Dedifferentiated amniotic fluid mesenchymal stem cell (primary cell): ENCODE measurements at regions not wholly inside any gene's neighbourhood (a gene's known extent, or its start where the extent isn't known, plus 50 kb on each side); places are given as distances from the start of the nearest gene placed in this dataset.

ENCODE experiments used
- DNase-seq: peaks from one replicate; pipeline ENCODE4 v3.0.0-alpha.2; 2016; ENCODE audit errors: extremely low spot score

DNA sequence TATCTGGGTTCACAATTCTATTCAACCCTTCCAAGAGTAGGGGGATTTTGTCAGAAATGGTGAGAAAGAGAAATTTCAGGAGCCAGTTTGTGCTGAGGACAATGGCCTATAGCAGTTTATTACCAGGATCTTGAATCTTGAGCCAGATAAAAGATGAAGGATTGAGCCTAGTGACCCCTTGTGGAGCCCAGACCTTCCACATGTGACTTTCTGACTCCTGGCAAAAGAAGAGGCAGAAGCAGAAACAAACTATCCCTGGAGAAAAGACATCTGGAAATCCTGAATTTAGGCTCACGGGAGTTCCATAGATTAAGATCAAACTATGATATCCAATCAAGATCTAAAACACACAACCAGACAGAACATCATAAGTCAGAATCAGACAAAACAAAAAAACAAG is 60.9 kb upstream of the CHRM2 start:
- DNase-seq: no peak

DNA sequence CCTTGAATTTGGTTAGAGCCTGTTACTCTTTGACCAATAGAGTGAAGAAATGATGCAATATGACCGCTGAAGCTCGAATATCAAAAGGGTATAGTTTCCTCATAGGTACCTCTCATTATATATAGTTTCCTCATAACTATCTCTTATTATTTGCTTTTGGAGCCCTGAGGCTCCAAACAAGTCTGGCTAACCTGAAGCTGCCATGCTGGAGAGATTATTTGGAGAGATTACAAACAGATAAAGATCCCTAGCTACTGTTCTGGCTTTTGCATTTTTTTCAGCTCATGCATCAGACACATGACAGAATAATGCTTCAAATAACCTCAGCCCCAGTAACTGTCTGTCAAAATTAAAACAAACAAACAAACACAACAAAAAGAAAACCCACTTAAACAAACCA is 65.4 kb upstream of the CHRM2 start:
- no peak for DNase-seq

DNA sequence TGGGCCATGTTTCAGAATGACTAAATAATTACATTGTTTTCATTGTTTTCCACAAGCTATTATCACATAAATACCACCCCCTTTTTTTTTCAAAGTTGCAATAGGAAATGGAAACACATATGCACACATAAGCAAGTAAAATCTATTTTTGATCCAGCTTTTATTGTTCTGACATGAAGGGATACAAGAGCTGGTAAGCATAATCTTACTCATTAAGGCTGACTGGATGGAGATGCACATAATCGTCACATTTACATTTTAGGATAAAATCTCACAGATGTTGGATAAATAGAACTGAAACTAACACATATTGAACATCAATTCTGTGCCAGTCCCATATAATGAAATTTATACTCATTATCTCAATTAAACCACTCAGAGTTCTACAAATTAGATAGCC is 84.5 kb upstream of the CHRM2 start:
- DNase-seq: no peak

DNA sequence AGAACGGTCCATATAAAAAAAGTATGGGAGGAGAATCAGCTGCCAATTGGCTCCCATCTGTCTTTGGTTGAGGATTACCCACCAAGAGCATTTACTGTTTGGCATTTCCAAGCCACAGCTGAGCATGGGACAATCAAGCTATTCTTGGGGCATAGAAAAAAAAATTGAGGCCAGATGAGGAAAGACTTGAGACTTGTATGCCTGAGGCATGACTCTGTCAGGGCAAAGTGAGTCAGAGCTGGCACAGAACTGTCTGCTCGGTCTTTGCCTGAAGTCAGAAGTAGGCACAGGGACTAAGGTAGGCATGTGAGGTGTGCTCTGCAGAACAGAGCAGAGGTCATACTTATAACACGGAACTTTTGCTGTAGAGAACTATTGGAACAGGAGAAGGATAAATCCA is 126.5 kb upstream of the CHRM2 start:
- peak; percentile 52 for DNase-seq

DNA sequence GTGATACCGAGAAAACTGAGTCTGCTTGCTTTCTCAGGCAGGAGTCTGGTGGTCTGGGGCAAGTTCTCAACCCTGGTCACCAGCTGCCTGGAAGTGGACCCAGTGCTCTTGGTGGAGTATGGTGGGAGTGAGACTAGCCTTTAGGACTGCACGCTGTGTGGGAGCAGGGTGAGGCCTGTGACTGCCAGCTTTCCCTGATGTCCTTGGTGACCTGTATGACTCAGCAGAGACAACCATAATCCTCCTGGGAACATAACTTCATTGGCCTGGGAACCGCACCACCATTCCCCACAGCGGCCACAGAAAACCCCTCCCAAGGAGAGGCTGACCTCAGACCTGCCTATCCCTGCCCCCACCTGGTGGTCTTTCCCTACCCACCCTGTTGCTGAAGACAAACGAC is 139.5 kb upstream of the CHRM2 start:
- DNase-seq: no peak

DNA sequence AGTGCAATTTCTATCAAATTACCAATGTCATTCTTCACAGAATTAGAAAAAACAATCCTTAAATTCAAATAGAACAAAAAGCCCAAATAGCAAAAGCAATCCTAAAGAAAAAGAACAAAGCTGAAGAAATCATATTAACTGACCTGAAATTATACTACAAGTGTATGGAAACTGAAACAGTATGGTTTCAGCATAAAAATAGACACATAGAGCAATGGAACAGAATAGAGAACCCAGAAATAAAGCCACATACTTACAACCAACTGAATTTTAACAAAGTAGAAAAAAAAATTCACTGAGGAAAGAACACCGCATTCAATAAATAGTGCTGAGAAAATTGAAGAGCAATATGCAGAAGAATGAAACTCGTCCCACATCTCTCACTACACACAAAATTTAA is 142.0 kb upstream of the CHRM2 start:
- no peak for DNase-seq

DNA sequence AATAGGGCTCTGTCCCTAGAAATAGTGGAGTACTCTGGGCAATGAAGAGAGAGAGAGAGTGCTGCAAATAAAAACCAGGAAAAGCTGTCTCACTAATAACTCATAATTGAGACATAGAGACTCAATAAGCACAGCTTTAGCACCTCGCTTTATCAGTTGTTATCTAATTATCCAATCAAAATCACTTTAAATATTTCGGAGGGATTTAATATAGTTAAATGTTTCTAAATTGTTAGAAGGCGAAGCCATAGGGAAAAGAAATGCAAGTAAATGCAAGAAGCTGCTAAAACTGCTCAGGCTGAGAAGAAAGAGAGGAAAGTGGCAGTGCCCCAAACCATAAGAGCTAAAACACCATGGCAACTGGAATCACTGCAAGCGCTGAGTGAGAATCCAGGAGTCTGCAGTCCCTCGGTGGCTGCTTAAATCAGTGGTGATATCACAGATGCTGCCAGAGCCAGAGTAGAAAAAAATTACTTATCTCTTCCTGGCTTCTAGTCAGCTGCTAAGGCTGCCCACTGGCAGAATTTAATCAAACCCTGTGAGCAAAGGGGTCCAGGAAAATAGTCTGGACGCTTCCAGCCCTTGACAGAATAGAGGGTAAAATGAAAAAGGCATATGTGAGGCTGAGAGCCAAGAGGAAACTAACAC is 150.4 kb upstream of the CHRM2 start:
- no peak for DNase-seq

DNA sequence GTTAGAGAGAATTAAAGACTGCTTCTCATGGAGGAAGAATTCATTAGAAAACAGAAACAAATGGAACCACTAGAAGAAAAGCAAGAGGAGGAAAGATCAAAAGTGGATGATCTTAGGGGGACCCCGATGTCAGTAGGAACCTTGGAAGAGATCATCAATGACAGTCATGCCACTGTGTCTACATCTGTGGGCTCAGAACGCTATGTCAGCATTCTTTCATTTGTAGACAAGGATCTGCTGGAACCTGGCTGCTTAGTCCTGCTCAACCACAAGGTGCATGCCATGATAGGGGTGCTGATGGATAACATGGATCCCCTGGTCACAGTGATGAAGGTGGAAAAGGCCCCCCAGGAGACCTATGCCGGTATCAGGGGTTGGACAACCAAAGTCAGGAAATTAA is 154.4 kb upstream of the CHRM2 start:
- no peak for DNase-seq

DNA sequence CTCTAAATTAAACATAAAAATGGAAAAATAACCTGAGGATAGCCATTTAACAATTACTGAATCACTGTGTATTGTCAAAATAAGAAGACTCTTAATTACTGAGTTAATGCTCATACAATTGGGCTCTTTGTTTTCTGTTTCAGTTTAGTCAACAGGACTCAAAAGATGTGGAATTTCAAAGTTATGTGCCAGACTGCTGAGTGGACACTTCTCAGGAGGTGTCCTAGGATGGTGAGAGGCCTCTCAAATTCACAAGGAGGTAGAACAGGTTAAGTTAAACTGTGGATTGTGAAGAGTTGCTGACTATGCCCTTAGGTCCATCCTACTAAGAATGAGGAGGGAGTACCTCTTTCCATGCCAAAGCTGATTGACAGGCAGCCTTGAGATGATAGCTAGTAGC is 157.7 kb upstream of the CHRM2 start:
- DNase-seq: no peak

DNA sequence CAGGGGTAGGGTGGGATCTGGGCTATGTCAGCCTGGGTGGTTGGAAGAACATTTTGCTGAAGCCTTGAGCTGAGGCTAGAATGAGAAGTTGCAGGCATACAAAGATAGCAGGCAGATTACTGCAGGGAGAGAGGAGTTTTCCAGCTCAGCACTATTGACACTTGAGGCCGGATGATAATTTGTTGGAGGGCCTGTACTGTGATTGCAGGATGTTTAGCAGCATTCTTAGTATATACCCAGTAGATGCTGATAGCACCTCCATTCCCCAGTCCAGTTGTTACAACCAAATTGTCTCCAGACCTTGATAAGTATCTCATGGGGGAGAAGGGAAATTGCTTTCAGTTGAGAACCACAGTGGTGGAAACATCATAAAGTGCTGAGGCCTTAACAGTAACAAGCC is 158.6 kb upstream of the CHRM2 start:
- no peak for DNase-seq

DNA sequence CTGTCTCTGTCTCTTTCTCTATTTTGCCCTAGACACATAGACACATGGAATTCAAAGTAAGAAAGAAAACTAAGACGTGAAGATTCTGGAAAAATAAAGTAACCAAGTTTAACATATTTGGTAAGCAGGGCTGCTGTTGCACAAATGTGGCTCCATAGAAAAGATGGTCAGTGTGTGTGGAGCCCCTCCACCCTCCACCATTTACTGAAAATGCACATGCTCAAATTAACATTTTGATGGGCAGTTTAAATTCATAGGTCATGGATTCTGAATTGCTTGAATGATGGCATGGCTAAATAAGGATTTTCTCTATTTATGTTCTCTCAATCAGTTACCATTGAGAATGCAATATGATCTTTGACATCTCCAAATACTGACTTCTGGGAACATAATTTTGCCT is 165.5 kb upstream of the CHRM2 start:
- no peak for DNase-seq

DNA sequence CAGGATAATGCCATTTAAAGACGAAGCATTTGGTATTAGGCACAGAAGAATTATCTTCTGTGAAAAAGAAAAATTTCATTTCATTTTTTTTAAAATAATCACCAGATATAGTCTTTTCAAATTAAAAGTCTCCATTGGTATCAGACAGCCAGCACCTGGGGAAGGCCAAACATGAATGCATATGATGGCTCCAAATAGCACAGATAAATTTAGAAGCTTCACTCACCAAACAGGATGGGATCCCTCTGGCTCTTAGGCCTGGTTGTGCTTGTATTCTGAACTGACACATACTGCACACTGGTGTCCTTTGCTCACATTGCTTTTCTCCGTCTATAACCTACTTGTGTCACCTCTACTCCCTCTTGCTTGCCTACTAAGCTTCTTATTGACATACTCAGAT is 169.5 kb upstream of the CHRM2 start:
- no peak for DNase-seq

DNA sequence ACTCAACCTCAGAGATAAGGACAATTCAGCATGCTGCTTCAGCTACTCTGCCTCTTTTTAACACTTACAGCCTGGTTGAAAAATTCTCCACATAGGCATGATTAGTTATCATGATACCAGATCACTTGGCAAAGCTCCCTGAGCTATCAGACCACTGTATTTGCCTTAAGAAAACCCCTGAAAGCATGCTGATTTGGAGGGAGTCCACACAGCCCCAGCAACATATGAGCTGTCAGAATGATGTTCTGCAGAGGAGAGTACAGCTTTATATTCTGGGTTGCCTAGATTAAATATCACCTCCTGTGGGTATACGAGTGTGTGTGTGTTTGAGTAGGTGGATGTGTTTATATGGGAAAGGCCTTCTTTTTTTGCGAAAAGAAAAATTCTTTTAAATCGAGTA is 170.2 kb upstream of the CHRM2 start:
- no peak for DNase-seq

DNA sequence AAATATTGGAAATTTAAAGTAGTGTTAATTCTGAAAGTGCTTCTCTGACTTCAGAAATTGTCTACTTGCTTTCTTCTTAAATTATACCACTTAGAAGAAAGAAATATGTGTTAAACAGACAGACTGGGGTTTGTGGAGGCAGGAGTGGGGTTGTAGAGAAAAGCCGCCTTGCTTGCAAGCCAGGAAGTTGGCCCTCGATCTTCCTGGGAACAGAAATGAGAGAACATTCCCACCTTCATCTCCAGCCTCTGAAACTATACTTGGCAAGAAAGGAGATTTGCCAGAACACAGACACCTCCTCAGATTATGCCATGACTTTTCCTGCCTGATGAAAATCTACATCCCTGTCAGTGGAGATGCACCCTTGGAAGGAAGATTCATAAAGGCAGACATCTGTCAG is 171.2 kb upstream of the CHRM2 start:
- no peak for DNase-seq

DNA sequence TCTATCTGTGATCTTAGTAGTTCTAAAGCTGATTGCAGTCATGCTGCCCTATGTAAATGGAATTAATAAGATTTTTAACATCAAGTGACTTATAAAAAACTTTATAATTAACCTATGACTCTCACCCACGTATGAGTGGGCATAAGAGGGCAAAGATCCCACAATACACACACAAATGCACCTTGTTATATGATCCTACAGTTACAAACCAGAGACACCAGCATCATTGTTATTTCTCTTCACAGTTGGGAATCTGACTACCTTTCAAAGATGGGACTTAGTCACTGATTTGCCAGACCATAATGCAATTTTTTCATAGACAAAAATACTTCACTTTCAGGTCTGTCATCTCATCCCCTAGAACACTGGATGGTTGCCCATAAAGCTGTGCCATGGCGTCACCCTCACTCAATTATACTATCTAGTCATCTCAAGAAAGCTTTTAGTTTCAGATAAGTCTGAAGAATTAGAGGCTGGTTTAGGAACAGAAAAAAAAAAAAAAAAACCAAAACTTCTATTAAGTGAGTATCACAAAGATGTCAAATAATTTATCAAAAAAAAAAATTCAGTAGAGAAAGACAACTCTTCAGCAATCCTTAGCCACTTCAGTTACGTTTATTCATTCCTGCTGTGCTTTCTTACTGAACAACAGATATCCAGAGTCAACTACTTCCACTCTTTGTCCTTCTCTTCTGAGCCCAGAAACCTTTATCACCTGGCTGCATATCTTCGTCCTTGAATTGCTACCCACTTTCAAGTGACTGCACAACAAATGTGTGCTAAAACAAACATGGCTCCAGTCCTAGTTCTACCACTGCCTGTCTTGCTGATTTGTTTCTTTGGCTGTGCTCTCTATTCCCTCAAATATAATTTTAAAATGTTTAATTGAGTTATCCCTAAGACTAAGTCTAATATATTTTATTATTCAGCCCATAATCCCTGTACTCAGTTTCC is 175.0 kb upstream of the CHRM2 start:
- no peak for DNase-seq

DNA sequence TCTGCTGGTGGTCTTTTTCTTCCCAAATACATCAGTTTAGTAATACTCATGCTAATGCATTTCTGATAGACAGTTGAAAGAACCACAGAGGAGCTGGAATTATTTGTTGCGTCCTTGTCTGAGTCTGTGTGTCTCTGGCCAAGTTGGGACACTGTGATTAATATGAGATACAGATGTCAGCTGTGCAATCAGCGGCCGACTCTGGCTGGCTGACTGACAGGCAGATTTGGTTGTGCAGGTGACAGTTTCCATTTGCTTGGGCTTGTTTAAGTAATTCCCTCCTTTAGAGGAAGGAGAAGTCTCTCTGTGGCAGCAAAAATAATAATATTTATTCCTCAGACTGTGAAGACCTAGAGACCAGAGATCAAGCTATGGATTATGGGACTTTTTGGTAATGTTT is 176.2 kb upstream of the CHRM2 start:
- no peak for DNase-seq

DNA sequence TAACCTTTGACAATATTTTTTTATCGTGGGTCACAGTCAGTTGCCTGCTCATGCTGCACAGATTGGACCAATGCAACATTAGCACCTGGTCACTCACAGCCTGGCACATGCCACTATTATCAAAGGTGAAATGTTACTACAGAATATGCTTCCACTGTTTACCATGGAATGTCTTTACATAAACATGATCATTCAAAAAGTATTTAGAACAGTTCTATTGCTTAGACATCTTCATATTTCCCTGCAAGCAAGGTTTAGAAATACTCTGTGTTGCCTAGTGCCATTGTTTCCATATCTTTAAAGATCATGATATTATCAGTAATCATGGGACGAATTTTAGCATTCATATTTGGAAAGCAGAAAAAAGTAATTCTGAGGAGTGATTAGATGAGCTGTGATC is 179.9 kb upstream of the CHRM2 start:
- DNase-seq: no peak

DNA sequence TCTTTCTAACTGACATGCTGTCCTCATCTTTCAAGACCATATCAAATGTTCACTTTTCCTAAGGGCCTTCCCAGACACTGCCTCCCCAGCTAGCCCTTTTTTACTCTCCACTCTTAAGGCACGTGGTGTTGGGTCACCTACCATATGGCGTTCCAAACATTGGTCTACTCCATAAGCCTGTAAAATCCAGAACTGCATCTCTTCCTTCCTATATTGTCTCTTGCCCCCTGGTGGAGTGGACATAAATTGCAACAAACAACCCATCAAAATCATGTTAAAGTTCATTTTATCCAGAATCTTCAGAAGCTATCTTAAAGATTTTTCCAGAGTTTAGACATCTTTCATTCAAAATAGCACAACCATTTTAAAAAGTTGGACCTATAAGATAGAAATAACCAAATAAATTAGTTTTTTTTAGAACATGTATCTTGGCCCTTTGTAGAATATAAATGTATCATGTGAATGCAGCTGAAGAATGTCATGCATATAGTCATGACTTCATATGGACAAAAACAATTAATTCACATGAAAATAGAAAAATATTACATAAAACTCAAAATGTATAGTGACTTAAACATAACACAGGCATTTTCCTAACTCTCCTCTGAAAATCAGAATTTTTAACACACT is 180.6 kb upstream of the CHRM2 start:
- peak; percentile 20 for DNase-seq

DNA sequence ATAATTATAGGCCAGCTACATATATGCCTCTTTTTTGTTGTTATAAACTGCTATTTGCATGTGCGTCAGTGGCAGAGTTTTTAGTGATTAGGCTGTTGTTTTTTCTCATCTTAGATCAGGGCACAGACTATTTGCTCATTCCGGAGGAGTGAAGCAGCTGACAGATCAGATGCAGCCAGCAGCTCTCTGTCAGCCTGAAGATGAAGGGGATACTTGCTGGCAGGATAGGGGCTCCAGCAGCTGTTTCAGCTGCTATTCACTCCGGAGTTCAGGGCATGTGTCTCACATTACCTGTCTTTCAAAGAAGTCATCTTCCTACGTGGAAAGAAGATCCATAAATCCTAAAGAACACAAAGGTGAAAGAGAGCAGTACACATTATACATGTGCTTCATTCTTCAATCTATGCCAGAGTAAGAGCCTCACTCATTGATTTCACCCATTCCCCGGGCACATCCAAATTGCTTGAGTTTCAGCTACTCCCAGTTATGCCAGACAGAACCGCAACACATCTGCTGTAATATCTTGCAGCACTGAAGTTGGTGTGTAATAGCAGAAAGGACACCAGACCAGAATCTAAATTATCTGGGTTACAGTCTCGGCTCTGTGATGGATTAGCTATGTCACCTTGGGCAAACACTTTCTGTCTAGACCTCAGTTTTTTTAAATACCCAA is 182.8 kb upstream of the CHRM2 start:
- no peak for DNase-seq

DNA sequence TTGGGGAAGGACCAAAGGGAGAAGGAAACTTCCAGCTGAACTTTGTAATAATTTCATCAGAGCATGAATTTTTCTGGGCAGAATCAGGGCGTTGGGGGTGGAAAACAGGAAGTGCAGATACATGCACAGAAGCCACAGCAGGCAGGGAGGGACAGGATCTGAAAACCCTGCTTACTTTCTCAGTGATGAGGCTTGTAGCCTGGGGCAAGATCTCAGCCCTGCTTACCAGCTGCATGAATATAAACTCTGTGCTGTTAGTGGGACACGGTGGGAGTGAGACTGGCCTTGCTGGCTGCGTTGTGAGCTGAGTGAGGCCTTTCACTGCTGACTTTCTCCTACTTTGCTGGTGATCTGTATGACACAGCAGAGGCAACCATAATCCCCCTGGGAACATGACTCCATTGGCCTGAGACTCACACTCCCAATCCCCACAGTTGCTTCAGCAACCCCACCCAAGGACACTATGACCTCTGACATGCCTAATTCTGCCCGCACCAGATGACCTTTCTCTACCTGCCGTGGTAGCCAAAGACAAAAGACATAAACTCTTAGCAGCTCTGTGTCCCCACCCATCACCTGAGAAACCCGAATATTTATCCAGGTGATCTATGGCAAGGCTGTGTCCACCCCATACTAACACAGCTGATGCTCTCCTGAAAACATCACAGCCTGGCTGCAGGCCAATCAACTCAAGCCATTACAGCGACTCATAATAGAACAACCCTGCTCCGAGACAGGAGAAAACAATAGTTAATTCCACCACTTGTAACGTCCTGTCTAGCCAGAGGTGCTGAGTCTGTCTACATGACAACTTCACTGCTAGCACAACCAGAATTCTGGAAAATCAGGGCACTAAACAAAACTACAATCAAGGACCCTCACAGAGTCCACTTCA is 190.7 kb upstream of the CHRM2 start:
- DNase-seq: peak; percentile 49

DNA sequence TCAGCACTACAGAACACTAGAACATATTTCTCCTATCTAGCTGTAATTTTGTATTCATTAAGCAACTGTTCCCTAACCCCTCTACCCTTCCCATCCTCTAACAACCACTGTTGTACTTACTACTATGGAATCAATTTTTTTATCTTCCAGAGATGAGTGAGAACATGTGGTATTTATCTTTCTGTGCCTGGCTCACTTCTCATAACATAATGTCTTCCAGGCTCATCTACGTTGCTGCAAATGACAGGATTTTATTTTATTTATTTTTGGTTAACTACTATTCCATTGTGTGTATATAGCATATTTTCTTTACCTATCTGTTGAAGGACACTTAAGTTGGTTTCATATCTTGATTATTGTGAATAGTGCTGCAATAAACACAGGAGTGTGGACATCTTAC is 200.9 kb upstream of the CHRM2 start:
- no peak for DNase-seq
